SK-N-SH (cell line): ENCODE measurements at regions not wholly inside any gene's neighbourhood (a gene's known extent, or its start where the extent isn't known, plus 50 kb on each side); places are given as distances from the start of the nearest gene placed in this dataset.

Source experiments
- CTCF ChIA-PET: fragments of 300-600, 350-600 bp; formaldehyde crosslinking; extraction: SDS; loops from one replicate; lab custom pipeline; 2021; lab: Yijun Ruan, JAX
- POLR2A ChIA-PET: fragments of 350-600 bp; sonication (Branson Sonifier 250); formaldehyde crosslinking; extraction: SDS; loops from one replicate; lab custom pipeline; 2020; ENCODE audit warnings: antibody characterized with exemption, inconsistent platforms; lab: Yijun Ruan, JAX
- DNase-seq: peaks from one replicate; pipeline ENCODE4 v3.0.0; 2012
- H2AFZ ChIP-seq: fragments of 200-600 bp; sonication (generic); 2 replicates; pipeline ENCODE4 v1.8.1; 2016; ENCODE audit warnings: antibody characterized with exemption, mild to moderate bottlenecking, low read depth
- H3F3A ChIP-seq: fragments of 200-600 bp; sonication (generic); replicated peaks from 2 replicates; pipeline ENCODE3; 2016; ENCODE audit warnings: antibody characterized with exemption, mild to moderate bottlenecking; ENCODE audit not compliant: insufficient read depth
- H3K27ac ChIP-seq, 2 experiments: fragments of 200-500 bp in 1 of 2; fragments of 200-600 bp in 1 of 2; sonication (Bioruptor generic) in 1 of 2; sonication (generic), shearing (Covaris generic) in 1 of 2; 2 replicates each; pipeline versions ENCODE4 v1.5.1 to v1.6.1; 2014 to 2016; ENCODE audit warnings: low read depth in 2 of 2, inconsistent platforms in 1 of 2, low read length in 1 of 2, mild to moderate bottlenecking in 1 of 2, mixed read lengths in 1 of 2
- H3K27me3 ChIP-seq: fragments of 200-600 bp; sonication (generic), shearing (Covaris generic); 2 replicates; pipeline ENCODE4 v1.6.1; 2016; ENCODE audit warnings: mixed run types; ENCODE audit not compliant: insufficient read depth
- H3K36me3 ChIP-seq, 2 experiments: fragments of 200-500 bp in 1 of 2; fragments of 200-600 bp in 1 of 2; sonication (Bioruptor generic) in 1 of 2; sonication (generic) in 1 of 2; replicated peaks in 1 of 2; 2 replicates each; pipeline versions ENCODE3 to v1.5.1; 2014 to 2016; ENCODE audit warnings: low read length in 1 of 2, mild to moderate bottlenecking in 1 of 2; ENCODE audit not compliant: insufficient read depth in 2 of 2, control insufficient read depth in 1 of 2
- H3K4me1 ChIP-seq, 2 experiments: fragments of 200-500 bp in 1 of 2; fragments of 200-600 bp in 1 of 2; sonication (Bioruptor generic) in 1 of 2; sonication (generic), shearing (Covaris generic) in 1 of 2; 2 replicates each; pipeline versions ENCODE4 v1.5.1 to v1.6.1; 2014 to 2016; ENCODE audit warnings: low read depth in 1 of 2, low read length in 1 of 2, mixed run types in 1 of 2; ENCODE audit not compliant: insufficient read depth in 2 of 2, control insufficient read depth in 1 of 2
- H3K4me2 ChIP-seq: fragments of 200-600 bp; sonication (generic), shearing (Covaris generic); 2 replicates; pipeline ENCODE4 v1.6.1; 2017; ENCODE audit warnings: mixed run types
- H3K4me3 ChIP-seq, 2 experiments: fragments of 200-500 bp in 1 of 2; fragments of 200-600 bp in 1 of 2; sonication (Bioruptor generic) in 1 of 2; sonication (generic), shearing (Covaris generic) in 1 of 2; 2 replicates each; pipeline versions ENCODE4 v1.5.1 to v1.8.1; 2014 to 2016; ENCODE audit warnings: low read depth in 2 of 2, inconsistent platforms in 1 of 2, low read length in 1 of 2, mild to moderate bottlenecking in 1 of 2, mixed read lengths in 1 of 2, moderate library complexity in 1 of 2
- H3K79me2 ChIP-seq: fragments of 200-600 bp; sonication (generic); 2 replicates; pipeline ENCODE4 v1.8.1; 2017; ENCODE audit warnings: mild to moderate bottlenecking; ENCODE audit not compliant: insufficient read depth
- H3K9ac ChIP-seq: fragments of 200-600 bp; sonication (generic); 2 replicates; pipeline ENCODE4 v1.6.1; 2017; ENCODE audit warnings: mixed run types
- H3K9me2 ChIP-seq: fragments of 200-600 bp; sonication (generic); 2 replicates; pipeline ENCODE4 v1.6.1; 2017; ENCODE audit warnings: mixed run types
- H3K9me3 ChIP-seq: fragments of 200-600 bp; sonication (generic); 2 replicates; pipeline ENCODE4 v1.6.1; 2017; ENCODE audit warnings: mixed run types, mild to moderate bottlenecking, moderate library complexity
- H4K20me1 ChIP-seq: fragments of 200-600 bp; sonication (generic); 2 replicates; pipeline ENCODE4 v1.6.1; 2017; ENCODE audit warnings: mild to moderate bottlenecking, mixed run types; ENCODE audit not compliant: insufficient read depth
- CHD2 ChIP-seq: fragments of 150-350 bp; IDR thresholded peaks from 2 replicates; pipeline ENCODE4 v1.6.1; 2018; ENCODE audit warnings: low read length; ENCODE audit not compliant: partially characterized antibody
- CTCF ChIP-seq: fragments of 200-600 bp; sonication (generic); IDR thresholded peaks from 2 replicates; pipeline ENCODE4 v1.6.1; 2017; ENCODE audit warnings: antibody characterized with exemption, mild to moderate bottlenecking, moderate library complexity
- ELF1 ChIP-seq: IDR thresholded peaks from 2 replicates; pipeline ENCODE4 v1.4.0; 2012
- EP300 ChIP-seq, 2 experiments: IDR thresholded peaks; 2 replicates each; pipeline versions ENCODE4 v1.4.0 to v1.6.1; 2012; ENCODE audit warnings: borderline replicate concordance in 1 of 2, low read depth in 1 of 2, low read length in 1 of 2
- FOXJ3 ChIP-seq: sonication (generic); formaldehyde crosslinking; IDR thresholded peaks from 2 replicates; pipeline ENCODE4 v1.5.1; 2020; ENCODE audit warnings: mild to moderate bottlenecking, missing genetic modification reagents
- IRF3 ChIP-seq: fragments of 150-350 bp; IDR thresholded peaks from 2 replicates; pipeline ENCODE4 v1.6.1; 2016; ENCODE audit warnings: mild to moderate bottlenecking, low read depth, low read length
- MAX ChIP-seq: IDR thresholded peaks from 2 replicates; pipeline ENCODE4 v1.4.0; 2012; ENCODE audit warnings: low read depth
- MEF2A ChIP-seq: IDR thresholded peaks from 2 replicates; pipeline ENCODE4 v1.4.0; 2012; ENCODE audit warnings: low read depth, borderline replicate concordance
- NFIC ChIP-seq: IDR thresholded peaks from 2 replicates; pipeline ENCODE4 v1.4.0; 2012; ENCODE audit warnings: borderline replicate concordance
- POLR2AphosphoS5 ChIP-seq: IDR thresholded peaks from 2 replicates; pipeline ENCODE4 v1.6.1; 2012; ENCODE audit warnings: low read depth, low read length
- RAD21 ChIP-seq: IDR thresholded peaks from 2 replicates; pipeline ENCODE4 v1.6.1; 2012; ENCODE audit warnings: mild to moderate bottlenecking, low read length
- RXRA ChIP-seq: IDR thresholded peaks from 2 replicates; pipeline ENCODE4 v1.4.0; 2012; ENCODE audit warnings: low read depth, mild to moderate bottlenecking, borderline replicate concordance
- TAF1 ChIP-seq: IDR thresholded peaks from 2 replicates; pipeline ENCODE4 v1.6.1; 2012; ENCODE audit warnings: low read depth, mild to moderate bottlenecking, low read length, moderate library complexity, borderline replicate concordance
- TCF12 ChIP-seq: IDR thresholded peaks from 2 replicates; pipeline ENCODE4 v1.4.0; 2012
- TEAD4 ChIP-seq: IDR thresholded peaks from 2 replicates; pipeline ENCODE4 v1.4.0; 2012; ENCODE audit warnings: mild to moderate bottlenecking, borderline replicate concordance; ENCODE audit not compliant: insufficient read depth
- USF1 ChIP-seq: IDR thresholded peaks from 2 replicates; pipeline ENCODE4 v1.4.0; 2012; ENCODE audit warnings: low read depth, borderline replicate concordance
- USF2 ChIP-seq: fragments of 150-350 bp; IDR thresholded peaks from 2 replicates; pipeline ENCODE4 v1.6.1; 2017; ENCODE audit warnings: antibody characterized with exemption, low read length, low read depth, borderline replicate concordance
- YY1 ChIP-seq: IDR thresholded peaks from 2 replicates; pipeline ENCODE4 v1.4.0; 2012; ENCODE audit warnings: low read depth, mild to moderate bottlenecking
- WGBS: methylation state at CpG from one replicate; pipeline ENCODE4 v1.1.6; 2017; ENCODE audit warnings: low lambda C conversion rate; 5-methylcytosine and 5-hydroxymethylcytosine counted together

GRCh38 chr22:27630754-27631153 is 170.8 kb downstream of the MN1 start:
- H3K36me3 ChIP-seq: no peaks in the 10 kb centered on the region
- CTCF ChIA-PET: interaction anchor here (1.3 kb wide), 1 partner anchor 9 kb away, joined by 4 read pairs; no protein-coding TSS in a partner anchor
- H3K4me1 ChIP-seq: peaks cover 0 to 5% of the 10 kb centered on the region in 2 experiments; a peak in 1 of 4 replicates
- no peaks in the 10 kb centered on the region for H3K79me2 ChIP-seq
- no peak overlapping the region for H3K4me2 ChIP-seq
- DNase-seq: no peak
- no peak overlapping the region for H3K27ac ChIP-seq
- H3K9me2 ChIP-seq: no peaks in the 10 kb centered on the region
- H3K4me3 ChIP-seq: no peak overlapping the region
- WGBS: 64% methylated on average over 4 of the region's 5 CpGs
- no peaks in the 10 kb centered on the region for H3K27me3 ChIP-seq
- no peaks in the 10 kb centered on the region for H3F3A ChIP-seq
- H2AFZ ChIP-seq: no peak overlapping the region
- no peaks in the 10 kb centered on the region for H4K20me1 ChIP-seq
- POLR2A ChIA-PET: no interaction called here
- H3K9ac ChIP-seq: no peak overlapping the region
- H3K9me3 ChIP-seq: no peaks in the 10 kb centered on the region
- TF ChIP-seq FOXJ3 (CRISPR knock-in tag) (no peak), TCF12 (no peak), MEF2A (no peak), IRF3 (no peak), TEAD4 (no peak), ELF1 (no peak), CTCF (no peak), CHD2 (no peak), NFIC (no peak), TAF1 (no peak), RAD21 (no peak), EP300 (IDR thresholded peaks at IDR 0.05; ENCODE audit: borderline replicate concordance in 1 of 2, low read depth in 1 of 2, low read length in 1 of 2) (no peak), USF1 (no peak), RXRA (no peak), YY1 (no peak), USF2 (no peak), POLR2AphosphoS5 (no peak), MAX (no peak)
